MM.1S (cell line): ENCODE measurements at regions not wholly inside any gene's neighbourhood (a gene's known extent, or its start where the extent isn't known, plus 50 kb on each side); places are given as distances from the start of the nearest gene placed in this dataset.

Experiments
- DNase-seq: peaks from one replicate; pipeline ENCODE4 v3.0.0-alpha.2; 2015
- H2AFZ ChIP-seq: fragments of 300-600 bp; sonication (generic); 2 replicates; pipeline ENCODE4 v1.6.0; 2016; ENCODE audit warnings: antibody characterized with exemption, low read length
- H3F3A ChIP-seq: fragments of 300-600 bp; sonication (generic); 2 replicates; pipeline ENCODE4 v1.6.1; 2016; ENCODE audit warnings: mild to moderate bottlenecking, antibody characterized with exemption, low read length, moderate library complexity, mixed read lengths; ENCODE audit not compliant: insufficient read depth
- H3K27ac ChIP-seq: fragments of 300-600 bp; sonication (generic); 2 replicates; pipeline ENCODE4 v1.5.1; 2016; ENCODE audit warnings: mild to moderate bottlenecking, low read length
- H3K27me3 ChIP-seq: fragments of 300-600 bp; sonication (generic); replicated peaks from 2 replicates; pipeline ENCODE4 v1.6.0; 2016; ENCODE audit warnings: low read length; ENCODE audit not compliant: insufficient read depth
- H3K36me3 ChIP-seq: fragments of 300-600 bp; sonication (generic); replicated peaks from 2 replicates; pipeline ENCODE4 v1.6.1; 2016; ENCODE audit warnings: mild to moderate bottlenecking, low read length, mixed read lengths; ENCODE audit not compliant: insufficient read depth
- H3K4me1 ChIP-seq: fragments of 300-600 bp; sonication (generic); 2 replicates; pipeline ENCODE4 v1.6.1; 2016; ENCODE audit warnings: low read length, mixed read lengths
- H3K4me2 ChIP-seq: fragments of 300-600 bp; sonication (generic); 2 replicates; pipeline ENCODE4 v1.6.0; 2016; ENCODE audit warnings: low read depth, low read length
- H3K4me3 ChIP-seq: fragments of 300-600 bp; sonication (generic); 2 replicates; pipeline ENCODE4 v1.5.1; 2016; ENCODE audit warnings: low read length, mixed read lengths
- H3K79me2 ChIP-seq: fragments of 300-600 bp; sonication (generic); 2 replicates; pipeline ENCODE4 v1.6.1; 2016; ENCODE audit warnings: mixed run types, low read length, mixed read lengths
- H3K9ac ChIP-seq: fragments of 300-600 bp; sonication (generic); 2 replicates; pipeline ENCODE4 v1.6.1; 2016; ENCODE audit warnings: low read length, mixed read lengths
- H3K9me2 ChIP-seq: fragments of 300-600 bp; sonication (generic); replicated peaks from 2 replicates; pipeline ENCODE4 v1.6.1; 2016; ENCODE audit warnings: mild to moderate bottlenecking, low read length, mixed read lengths; ENCODE audit not compliant: insufficient read depth
- H3K9me3 ChIP-seq: fragments of 300-600 bp; sonication (generic); replicated peaks from 2 replicates; pipeline ENCODE4 v1.6.1; 2016; ENCODE audit warnings: mild to moderate bottlenecking, low read length, mixed read lengths; ENCODE audit not compliant: insufficient read depth
- H4K20me1 ChIP-seq: fragments of 300-600 bp; sonication (generic); 2 replicates; pipeline ENCODE4 v1.6.1; 2016; ENCODE audit warnings: mild to moderate bottlenecking, low read length, moderate library complexity, mixed read lengths; ENCODE audit not compliant: insufficient read depth
- CTCF ChIP-seq: fragments of 300-600 bp; sonication (generic); IDR thresholded peaks from 2 replicates; pipeline ENCODE4 v1.5.1; 2016; ENCODE audit warnings: antibody characterized with exemption, low read length, mixed read lengths
- EZH2 ChIP-seq: fragments of 300-600 bp; sonication (generic); optimal IDR thresholded peaks from 2 replicates; pipeline ENCODE3; 2017; ENCODE audit warnings: low read depth, mild to moderate bottlenecking, antibody characterized with exemption, low read length, mixed read lengths
- EZH2phosphoT487 ChIP-seq: fragments of 300-600 bp; sonication (generic); IDR thresholded peaks from 2 replicates; pipeline ENCODE4 v1.6.1; 2018; ENCODE audit warnings: antibody characterized with exemption, low read length

GRCh38 chr5:105430516-105430915 lies 1867.9 kb upstream of the NUDT12 start:
- no peak for DNase-seq
- Histone ChIP-seq H3K9me3 (no peaks in the 10 kb centered on the region), H3F3A (no peaks in the 10 kb centered on the region), H3K27ac (no peak overlapping the region), H3K27me3 (no peaks in the 10 kb centered on the region), H3K9me2 (no peaks in the 10 kb centered on the region), H3K4me1 (no peaks in the 10 kb centered on the region), H3K4me3 (no peak overlapping the region), H3K36me3 (no peaks in the 10 kb centered on the region), H3K9ac (no peak overlapping the region), H3K4me2 (no peak overlapping the region), H4K20me1 (no peaks in the 10 kb centered on the region), H3K79me2 (no peaks in the 10 kb centered on the region), H2AFZ (no peak overlapping the region)
- TF ChIP-seq EZH2phosphoT487, result no peak
- TF ChIP-seq CTCF, result no peak
- TF ChIP-seq EZH2, result no peak

- Histone ChIP-seq H3K9ac (no peak overlapping the region), H3K27me3 (no peaks in the 10 kb centered on the region), H4K20me1 (no peaks in the 10 kb centered on the region), H3K9me3 (no peaks in the 10 kb centered on the region), H3K27ac (no peak overlapping the region), H3K9me2 (no peaks in the 10 kb centered on the region), H3K4me2 (no peak overlapping the region), H3F3A (no peaks in the 10 kb centered on the region), H3K79me2 (no peaks in the 10 kb centered on the region), H3K36me3 (no peaks in the 10 kb centered on the region), H3K4me3 (no peak overlapping the region), H3K4me1 (no peaks in the 10 kb centered on the region), H2AFZ (no peak overlapping the region)
- TF ChIP-seq EZH2phosphoT487 (no peak), CTCF (no peak), EZH2 (no peak)
- DNase-seq, result no peak
Observed at GRCh38 chr5:105428451-105429380, 1866.1 kb upstream of the NUDT12 start.

- H2AFZ ChIP-seq, result no peak overlapping the region
- H3K27ac ChIP-seq, result no peak overlapping the region
- H3K4me2 ChIP-seq, result no peak overlapping the region
- no peak overlapping the region for H3K4me3 ChIP-seq
- no peak for TF ChIP-seq CTCF
- TF ChIP-seq EZH2, result no peak
- no peak for TF ChIP-seq EZH2phosphoT487
- no peaks in the 10 kb centered on the region for H3K4me1 ChIP-seq
- no peaks in the 10 kb centered on the region for H3K36me3 ChIP-seq
- no peaks in the 10 kb centered on the region for H3K9me2 ChIP-seq
- DNase-seq, result no peak
- no peak overlapping the region for H3K9ac ChIP-seq
- peaks cover 3% of the 10 kb centered on the region; the same call in 1 of the 2 replicates for H3K27me3 ChIP-seq
- peaks cover 5% of the 10 kb centered on the region; the same call in 1 of the 2 replicates for H3F3A ChIP-seq
- no peaks in the 10 kb centered on the region for H4K20me1 ChIP-seq
- H3K79me2 ChIP-seq, result no peaks in the 10 kb centered on the region
- no peaks in the 10 kb centered on the region for H3K9me3 ChIP-seq
Observed at GRCh38 chr5:105414067-105414466, 1851.5 kb upstream of the NUDT12 start.
